Neutrophil (primary cell): ENCODE measurements at regions not wholly inside any gene's neighbourhood (a gene's known extent, or its start where the extent isn't known, plus 50 kb on each side); places are given as distances from the start of the nearest gene placed in this dataset.

ENCODE experiments used
- H3K27ac ChIP-seq: fragments of 200-600 bp; sonication (generic); 2 replicates; pipeline ENCODE4 v1.5.1; 2016; ENCODE audit warnings: mild to moderate bottlenecking, moderate library complexity
- H3K27me3 ChIP-seq: fragments of 200-600 bp; sonication (generic); 2 replicates; pipeline ENCODE4 v1.6.0; 2016; ENCODE audit warnings: mild to moderate bottlenecking
- H3K36me3 ChIP-seq: fragments of 200-600 bp; sonication (generic); 2 replicates; pipeline ENCODE4 v1.5.1; 2017
- H3K4me1 ChIP-seq, 2 experiments: fragments of 200-600 bp in 1 of 2; sonication (generic) in 1 of 2; 1 replicate in 1 of 2; 2 replicates in 1 of 2; pipeline versions ENCODE4 v1.5.1 to v1.6.1; 2013 to 2016; ENCODE audit warnings: low read depth in 1 of 2, low read length in 1 of 2, mild to moderate bottlenecking in 1 of 2, moderate library complexity in 1 of 2; ENCODE audit not compliant: control insufficient read depth in 1 of 2, insufficient read depth in 1 of 2
- H3K4me3 ChIP-seq, 2 experiments: fragments of 200-600 bp in 1 of 2; sonication (generic) in 1 of 2; 1 replicate in 1 of 2; 2 replicates in 1 of 2; pipeline ENCODE4 v1.5.1; 2013 to 2016; ENCODE audit warnings: low read depth in 1 of 2, low read length in 1 of 2, mild to moderate bottlenecking in 1 of 2, moderate library complexity in 1 of 2
- H3K9me3 ChIP-seq: fragments of 200-600 bp; sonication (generic); 2 replicates; pipeline ENCODE4 v1.5.1; 2016
- CTCF ChIP-seq: fragments of 200-600 bp; sonication (generic); IDR thresholded peaks from 2 replicates; pipeline ENCODE4 v1.5.1; 2016; ENCODE audit warnings: antibody characterized with exemption

DNA sequence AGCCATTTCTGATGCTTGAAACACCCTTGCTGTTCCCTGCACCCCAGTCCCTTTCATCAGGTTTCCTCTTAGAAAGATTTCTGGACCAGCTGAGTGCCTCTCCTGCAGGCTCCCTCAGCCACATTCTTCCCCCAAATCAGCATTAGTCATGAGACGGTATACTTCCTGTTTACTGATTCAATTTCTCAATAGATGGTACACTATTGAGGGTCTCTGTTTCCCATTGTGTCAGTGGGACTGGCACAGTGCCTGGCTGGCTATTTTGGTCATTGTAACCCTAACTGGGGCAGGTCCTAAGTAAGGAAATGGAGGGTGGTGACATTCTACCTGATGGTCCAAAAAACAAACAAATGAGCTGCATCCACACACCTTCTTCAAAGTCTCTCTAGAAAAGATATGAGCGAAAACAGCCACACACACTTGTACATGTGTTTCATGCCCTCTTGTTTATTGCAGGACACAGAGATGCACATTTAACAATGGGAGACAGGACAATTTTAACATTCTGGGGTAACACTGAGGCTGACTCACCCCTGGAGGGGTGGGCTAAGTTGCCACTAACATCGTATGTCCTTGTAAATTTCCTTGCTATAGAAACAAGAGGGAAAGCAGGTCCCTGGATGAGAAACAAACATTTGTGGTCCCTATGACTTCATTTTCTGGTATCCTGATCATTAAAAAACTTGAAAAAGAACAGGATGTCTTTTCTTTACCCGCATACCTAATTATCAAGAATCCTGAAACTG, 77.5 kb downstream of the RRAGC start:
- H3K9me3 ChIP-seq = no peaks in the 10 kb centered on the region
- H3K4me1 ChIP-seq = no peaks in the 10 kb centered on the region
- no peak overlapping the region for H3K27ac ChIP-seq
- no peak overlapping the region for H3K4me3 ChIP-seq
- H3K27me3 ChIP-seq = peaks cover 95% of the 10 kb centered on the region
- no peak for TF ChIP-seq CTCF
- H3K36me3 ChIP-seq = no peaks in the 10 kb centered on the region

DNA sequence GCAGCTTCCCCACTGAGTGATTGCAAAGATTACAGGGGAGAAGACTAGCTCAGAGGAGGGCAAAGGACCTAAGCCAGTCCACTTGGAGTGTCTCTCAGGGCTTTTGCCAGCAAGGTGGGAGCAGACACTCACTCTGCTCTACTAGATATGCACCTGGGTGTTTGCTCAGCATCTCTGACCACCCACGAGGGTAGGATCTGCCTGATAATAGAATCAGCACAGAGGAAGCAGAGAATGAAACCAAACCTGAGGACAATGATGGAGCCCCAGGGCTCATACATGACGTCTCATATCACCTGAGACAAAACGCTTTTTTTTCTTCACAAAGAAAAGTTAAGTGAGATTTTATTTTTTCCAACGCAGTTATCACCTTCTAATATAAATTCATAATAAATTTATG, 79.4 kb downstream of the RRAGC start:
- TF ChIP-seq CTCF = no peak
- Histone ChIP-seq H3K27ac (no peak overlapping the region), H3K9me3 (no peaks in the 10 kb centered on the region), H3K4me3 (no peak overlapping the region), H3K27me3 (peaks cover 84% of the 10 kb centered on the region), H3K36me3 (no peaks in the 10 kb centered on the region), H3K4me1 (no peaks in the 10 kb centered on the region)

DNA sequence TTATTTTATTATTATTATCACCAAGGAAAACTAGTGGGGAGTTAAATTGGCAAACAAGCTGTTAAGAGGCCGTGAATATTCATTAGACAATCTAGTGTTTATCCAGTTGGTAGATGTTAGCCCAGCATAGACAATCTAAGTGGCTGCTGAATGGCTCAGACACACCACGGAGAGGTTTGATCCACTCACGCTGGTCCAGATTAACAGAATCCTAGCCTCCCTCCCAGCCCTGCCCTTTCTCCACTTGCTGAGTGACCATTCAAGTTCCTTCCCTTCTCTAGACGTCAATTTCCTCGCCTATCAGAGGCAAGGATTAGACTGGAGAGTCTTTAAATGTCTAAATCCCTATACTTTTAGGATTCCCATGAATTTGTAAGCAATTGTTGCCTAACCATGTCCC, 80.1 kb downstream of the RRAGC start:
- peaks cover 78% of the 10 kb centered on the region for H3K27me3 ChIP-seq
- H3K36me3 ChIP-seq = no peaks in the 10 kb centered on the region
- TF ChIP-seq CTCF = no peak

DNA sequence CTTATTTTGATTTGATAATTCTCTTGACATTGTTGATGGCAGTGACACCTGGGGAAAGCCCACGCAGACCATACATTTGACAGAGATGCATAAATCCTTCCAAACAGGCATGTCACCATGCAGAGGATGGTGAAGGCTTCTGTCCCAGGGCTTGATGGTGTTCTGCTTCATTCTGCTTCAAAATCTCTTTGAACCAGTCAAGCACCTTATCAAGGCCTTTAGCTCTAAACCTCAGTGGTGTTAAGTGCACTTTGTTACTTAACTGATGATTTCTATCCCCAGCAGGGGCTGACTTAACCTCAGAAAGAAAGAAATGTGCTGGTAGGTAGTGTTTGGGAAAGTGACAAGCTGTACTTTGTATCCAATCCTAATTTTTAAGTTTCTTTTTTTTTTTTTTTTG, 81.1 kb downstream of the RRAGC start:
- no peak overlapping the region for H3K4me3 ChIP-seq

More for the DNA sequence above, 80.1 kb downstream of the RRAGC start:
- Histone ChIP-seq H3K27ac (no peak overlapping the region), H3K4me1 (no peaks in the 10 kb centered on the region), H3K4me3 (no peak overlapping the region), H3K9me3 (no peaks in the 10 kb centered on the region)

DNA sequence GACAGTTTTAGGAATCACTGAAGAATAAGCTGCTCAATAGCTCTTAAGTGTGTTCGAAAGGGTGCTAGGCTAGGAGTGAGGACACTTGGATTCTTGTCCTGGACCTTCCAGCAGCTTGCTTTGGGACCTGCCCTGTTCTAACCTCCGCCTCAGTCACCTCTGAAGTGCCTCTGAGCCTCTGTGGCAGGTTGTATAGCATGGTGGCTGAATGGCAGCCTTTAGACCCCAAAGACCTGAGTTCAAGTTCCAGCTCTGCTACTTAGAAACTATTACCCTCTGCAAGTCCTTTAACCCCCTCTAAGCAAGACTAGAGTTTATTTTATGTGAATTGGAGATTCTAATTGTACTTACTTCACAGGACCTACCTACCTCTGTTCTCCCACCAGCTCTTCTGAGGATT, 81.5 kb downstream of the RRAGC start:
- peaks cover 63% of the 10 kb centered on the region for H3K27me3 ChIP-seq
- H3K27ac ChIP-seq = no peak overlapping the region
- TF ChIP-seq CTCF = no peak
- no peak overlapping the region for H3K4me3 ChIP-seq
- no peaks in the 10 kb centered on the region for H3K4me1 ChIP-seq
- no peaks in the 10 kb centered on the region for H3K36me3 ChIP-seq
- no peaks in the 10 kb centered on the region for H3K9me3 ChIP-seq

More for the DNA sequence above, 81.1 kb downstream of the RRAGC start:
- TF ChIP-seq CTCF = no peak
- H3K27ac ChIP-seq = no peak overlapping the region
- H3K27me3 ChIP-seq = peaks cover 68% of the 10 kb centered on the region
- no peaks in the 10 kb centered on the region for H3K4me1 ChIP-seq
- H3K36me3 ChIP-seq = no peaks in the 10 kb centered on the region
- no peaks in the 10 kb centered on the region for H3K9me3 ChIP-seq
